ENCODE measurements at regions not wholly inside any gene's neighbourhood (a gene's known extent, or its start where the extent isn't known, plus 50 kb on each side); places are given as distances from the start of the nearest gene placed in this dataset.

DNA sequence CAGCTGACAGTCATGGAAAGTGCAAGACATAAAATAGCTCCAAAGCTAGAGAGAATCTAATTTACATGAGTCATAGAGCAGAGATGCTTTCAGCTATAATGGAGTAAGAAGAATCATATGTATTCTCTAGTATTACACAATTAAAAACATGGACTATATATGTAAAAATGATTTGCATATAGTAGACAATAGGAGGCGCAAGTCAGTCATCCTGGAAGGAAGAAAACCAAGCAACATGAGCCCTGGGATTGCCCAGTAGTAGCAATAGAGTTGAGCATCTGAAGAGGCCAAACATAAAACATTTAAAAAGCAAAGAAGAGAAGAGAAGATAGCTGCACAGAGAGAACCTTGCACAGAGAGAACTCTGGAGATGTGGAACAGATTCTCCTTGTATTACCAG, 455.0 kb downstream of the EPHA3 start:
- no peak for TF ChIP-seq EZH2 (IDR thresholded peaks at IDR 0.05; ENCODE audit: low read depth)
- TF ChIP-seq, protein P1, sequence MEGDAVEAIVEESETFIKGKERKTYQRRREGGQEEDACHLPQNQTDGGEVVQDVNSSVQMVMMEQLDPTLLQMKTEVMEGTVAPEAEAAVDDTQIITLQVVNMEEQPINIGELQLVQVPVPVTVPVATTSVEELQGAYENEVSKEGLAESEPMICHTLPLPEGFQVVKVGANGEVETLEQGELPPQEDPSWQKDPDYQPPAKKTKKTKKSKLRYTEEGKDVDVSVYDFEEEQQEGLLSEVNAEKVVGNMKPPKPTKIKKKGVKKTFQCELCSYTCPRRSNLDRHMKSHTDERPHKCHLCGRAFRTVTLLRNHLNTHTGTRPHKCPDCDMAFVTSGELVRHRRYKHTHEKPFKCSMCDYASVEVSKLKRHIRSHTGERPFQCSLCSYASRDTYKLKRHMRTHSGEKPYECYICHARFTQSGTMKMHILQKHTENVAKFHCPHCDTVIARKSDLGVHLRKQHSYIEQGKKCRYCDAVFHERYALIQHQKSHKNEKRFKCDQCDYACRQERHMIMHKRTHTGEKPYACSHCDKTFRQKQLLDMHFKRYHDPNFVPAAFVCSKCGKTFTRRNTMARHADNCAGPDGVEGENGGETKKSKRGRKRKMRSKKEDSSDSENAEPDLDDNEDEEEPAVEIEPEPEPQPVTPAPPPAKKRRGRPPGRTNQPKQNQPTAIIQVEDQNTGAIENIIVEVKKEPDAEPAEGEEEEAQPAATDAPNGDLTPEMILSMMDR (conservative IDR thresholded peaks at IDR 0.05) = no peak
